ENCODE measurements at regions not wholly inside any gene's neighbourhood (a gene's known extent, or its start where the extent isn't known, plus 50 kb on each side); places are given as distances from the start of the nearest gene placed in this dataset.

GRCh38 chr6:88376197-88376596, 210.1 kb upstream of the CNR1 start:
- DNase-seq = no peak
- Histone ChIP-seq H3K27me3 (replicated peaks; ENCODE audit: insufficient read depth, low read length) (no peaks in the 10 kb centered on the region), H3K36me3 (replicated peaks; ENCODE audit: insufficient read depth, low read length) (no peaks in the 10 kb centered on the region), H3K27ac (ENCODE audit: low read length) (no peak overlapping the region), H3K79me2 (ENCODE audit: low read length) (no peaks in the 10 kb centered on the region), H2AFZ (ENCODE audit: low read length) (no peak overlapping the region), H4K20me1 (ENCODE audit: insufficient read depth, low read length) (no peaks in the 10 kb centered on the region), H3F3A (ENCODE audit: insufficient read depth, low read length) (no peaks in the 10 kb centered on the region), H3K9ac (ENCODE audit: low read length) (no peak overlapping the region), H3K9me3 (replicated peaks; ENCODE audit: insufficient read depth, low read length) (no peaks in the 10 kb centered on the region), H3K4me3 (ENCODE audit: low read length) (no peak overlapping the region), H3K9me2 (replicated peaks; ENCODE audit: insufficient read depth, low read length) (no peaks in the 10 kb centered on the region), H3K4me1 (ENCODE audit: low read length) (no peaks in the 10 kb centered on the region), H3K4me2 (ENCODE audit: low read depth, low read length) (no peak overlapping the region)
- TF ChIP-seq CTCF (IDR thresholded peaks at IDR 0.05; ENCODE audit: low read length) = no peak
- no peak for TF ChIP-seq EZH2 (optimal IDR thresholded peaks at IDR 0.05; ENCODE audit: low read depth, low read length)

GRCh38 chr6:88374553-88374952, 208.4 kb upstream of the CNR1 start:
- no peak for DNase-seq
- Histone ChIP-seq H3K36me3 (replicated peaks; ENCODE audit: insufficient read depth, low read length) (no peaks in the 10 kb centered on the region), H2AFZ (ENCODE audit: low read length) (no peak overlapping the region), H3F3A (ENCODE audit: insufficient read depth, low read length) (no peaks in the 10 kb centered on the region), H3K79me2 (ENCODE audit: low read length) (no peaks in the 10 kb centered on the region), H3K27ac (ENCODE audit: low read length) (no peak overlapping the region), H3K27me3 (replicated peaks; ENCODE audit: insufficient read depth, low read length) (no peaks in the 10 kb centered on the region), H3K4me3 (ENCODE audit: low read length) (no peak overlapping the region), H3K9me3 (replicated peaks; ENCODE audit: insufficient read depth, low read length) (no peaks in the 10 kb centered on the region), H4K20me1 (ENCODE audit: insufficient read depth, low read length) (no peaks in the 10 kb centered on the region), H3K4me2 (ENCODE audit: low read depth, low read length) (no peak overlapping the region), H3K4me1 (ENCODE audit: low read length) (no peaks in the 10 kb centered on the region), H3K9me2 (replicated peaks; ENCODE audit: insufficient read depth, low read length) (no peaks in the 10 kb centered on the region), H3K9ac (ENCODE audit: low read length) (no peak overlapping the region)
- no peak for TF ChIP-seq CTCF (IDR thresholded peaks at IDR 0.05; ENCODE audit: low read length)
- no peak for TF ChIP-seq EZH2phosphoT487 (IDR thresholded peaks at IDR 0.05; ENCODE audit: low read length)
- TF ChIP-seq EZH2 (optimal IDR thresholded peaks at IDR 0.05; ENCODE audit: low read depth, low read length) = no peak

GRCh38 chr6:88371480-88371879, 205.3 kb upstream of the CNR1 start:
- no peaks in the 10 kb centered on the region for H3F3A ChIP-seq (ENCODE audit: insufficient read depth, low read length)
- H3K27ac ChIP-seq (ENCODE audit: low read length) = no peak overlapping the region
- H3K4me3 ChIP-seq (ENCODE audit: low read length) = no peak overlapping the region
- no peaks in the 10 kb centered on the region for H3K27me3 ChIP-seq (replicated peaks; ENCODE audit: insufficient read depth, low read length)
- no peaks in the 10 kb centered on the region for H3K36me3 ChIP-seq (replicated peaks; ENCODE audit: insufficient read depth, low read length)
- DNase-seq = no peak
- no peaks in the 10 kb centered on the region for H3K9me2 ChIP-seq (replicated peaks; ENCODE audit: insufficient read depth, low read length)
- H2AFZ ChIP-seq (ENCODE audit: low read length) = no peak overlapping the region
- H3K9me3 ChIP-seq (replicated peaks; ENCODE audit: insufficient read depth, low read length) = no peaks in the 10 kb centered on the region
- TF ChIP-seq EZH2phosphoT487 (IDR thresholded peaks at IDR 0.05; ENCODE audit: low read length) (no peak), CTCF (IDR thresholded peaks at IDR 0.05; ENCODE audit: low read length) (no peak), EZH2 (optimal IDR thresholded peaks at IDR 0.05; ENCODE audit: low read depth, low read length) (no peak)
- H4K20me1 ChIP-seq (ENCODE audit: insufficient read depth, low read length) = no peaks in the 10 kb centered on the region
- no peak overlapping the region for H3K9ac ChIP-seq (ENCODE audit: low read length)
- no peak overlapping the region for H3K4me2 ChIP-seq (ENCODE audit: low read depth, low read length)
- no peaks in the 10 kb centered on the region for H3K4me1 ChIP-seq (ENCODE audit: low read length)
- no peaks in the 10 kb centered on the region for H3K79me2 ChIP-seq (ENCODE audit: low read length)

Data from MM.1S (cell line).